ENCODE measurements at regions not wholly inside any gene's neighbourhood (a gene's known extent, or its start where the extent isn't known, plus 50 kb on each side); places are given as distances from the start of the nearest gene placed in this dataset.

DNA sequence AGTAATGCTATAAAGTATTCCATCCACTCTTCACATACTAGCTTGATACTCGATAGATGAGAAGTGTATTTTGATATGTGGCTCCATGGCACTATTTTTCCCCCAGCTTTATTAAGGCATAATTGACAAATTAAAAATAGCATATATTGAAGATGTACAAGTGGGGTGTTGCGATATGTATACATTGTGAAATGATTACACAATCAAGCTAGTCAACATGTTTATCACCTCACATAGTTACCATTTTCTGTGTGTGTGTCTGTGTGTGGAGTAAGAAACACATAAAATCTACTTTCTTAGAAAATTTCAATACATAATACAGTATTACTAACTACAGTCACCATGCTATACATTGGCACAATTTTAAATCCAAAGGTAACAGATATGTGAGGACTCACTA lies 82.5 kb upstream of the MYT1L start:
- TF ChIP-seq, protein P1, sequence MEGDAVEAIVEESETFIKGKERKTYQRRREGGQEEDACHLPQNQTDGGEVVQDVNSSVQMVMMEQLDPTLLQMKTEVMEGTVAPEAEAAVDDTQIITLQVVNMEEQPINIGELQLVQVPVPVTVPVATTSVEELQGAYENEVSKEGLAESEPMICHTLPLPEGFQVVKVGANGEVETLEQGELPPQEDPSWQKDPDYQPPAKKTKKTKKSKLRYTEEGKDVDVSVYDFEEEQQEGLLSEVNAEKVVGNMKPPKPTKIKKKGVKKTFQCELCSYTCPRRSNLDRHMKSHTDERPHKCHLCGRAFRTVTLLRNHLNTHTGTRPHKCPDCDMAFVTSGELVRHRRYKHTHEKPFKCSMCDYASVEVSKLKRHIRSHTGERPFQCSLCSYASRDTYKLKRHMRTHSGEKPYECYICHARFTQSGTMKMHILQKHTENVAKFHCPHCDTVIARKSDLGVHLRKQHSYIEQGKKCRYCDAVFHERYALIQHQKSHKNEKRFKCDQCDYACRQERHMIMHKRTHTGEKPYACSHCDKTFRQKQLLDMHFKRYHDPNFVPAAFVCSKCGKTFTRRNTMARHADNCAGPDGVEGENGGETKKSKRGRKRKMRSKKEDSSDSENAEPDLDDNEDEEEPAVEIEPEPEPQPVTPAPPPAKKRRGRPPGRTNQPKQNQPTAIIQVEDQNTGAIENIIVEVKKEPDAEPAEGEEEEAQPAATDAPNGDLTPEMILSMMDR (IDR thresholded peaks at IDR 0.05; ENCODE audit: low read length): no peak
- TF ChIP-seq EZH2 (optimal IDR thresholded peaks at IDR 0.05; ENCODE audit: low read depth, low read length) (no peak), EZH2phosphoT487 (IDR thresholded peaks at IDR 0.05; ENCODE audit: low read length) (no peak)

All from MM.1S (cell line).